ENCODE measurements at regions not wholly inside any gene's neighbourhood (a gene's known extent, or its start where the extent isn't known, plus 50 kb on each side); places are given as distances from the start of the nearest gene placed in this dataset.

DNA sequence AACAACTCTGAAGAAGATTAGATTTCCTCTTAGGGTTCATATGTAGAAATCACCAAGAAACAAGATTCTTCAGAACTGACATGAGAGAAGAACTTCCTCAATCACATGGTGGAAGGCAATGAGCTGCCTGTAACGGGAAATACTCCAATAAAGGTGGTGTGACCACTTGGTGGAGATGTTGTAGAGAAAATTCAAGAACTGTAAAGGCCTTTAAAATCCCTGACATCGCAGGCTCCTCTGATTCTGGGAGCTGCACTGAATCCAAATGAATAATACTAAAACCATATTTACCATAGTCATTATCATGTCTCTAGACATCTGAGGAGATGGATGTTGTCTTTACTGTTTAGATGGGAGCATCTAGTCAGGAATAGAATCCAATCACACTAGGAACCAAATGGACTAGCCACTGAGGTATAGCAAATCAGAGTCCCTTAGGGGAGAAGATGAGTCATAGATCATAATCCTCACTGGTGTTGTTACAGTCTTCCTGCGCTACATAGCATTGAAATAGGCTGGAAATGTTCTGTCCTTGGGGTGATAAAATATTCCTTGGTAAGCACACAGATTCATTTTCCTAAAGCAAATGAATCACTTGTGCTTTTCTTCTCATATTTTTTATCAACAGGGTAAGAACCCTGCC lies 321.6 kb upstream of the TENM4 start:
- Histone ChIP-seq H3K36me3 (no peaks in the 10 kb centered on the region), H3K4me3 (no peak overlapping the region), H3K27ac (no peak overlapping the region), H3K4me1 (no peaks in the 10 kb centered on the region), H3K9me3 (no peaks in the 10 kb centered on the region), H3K27me3 (no peaks in the 10 kb centered on the region)
- DNase-seq, result no peak
- TF ChIP-seq, protein P1, sequence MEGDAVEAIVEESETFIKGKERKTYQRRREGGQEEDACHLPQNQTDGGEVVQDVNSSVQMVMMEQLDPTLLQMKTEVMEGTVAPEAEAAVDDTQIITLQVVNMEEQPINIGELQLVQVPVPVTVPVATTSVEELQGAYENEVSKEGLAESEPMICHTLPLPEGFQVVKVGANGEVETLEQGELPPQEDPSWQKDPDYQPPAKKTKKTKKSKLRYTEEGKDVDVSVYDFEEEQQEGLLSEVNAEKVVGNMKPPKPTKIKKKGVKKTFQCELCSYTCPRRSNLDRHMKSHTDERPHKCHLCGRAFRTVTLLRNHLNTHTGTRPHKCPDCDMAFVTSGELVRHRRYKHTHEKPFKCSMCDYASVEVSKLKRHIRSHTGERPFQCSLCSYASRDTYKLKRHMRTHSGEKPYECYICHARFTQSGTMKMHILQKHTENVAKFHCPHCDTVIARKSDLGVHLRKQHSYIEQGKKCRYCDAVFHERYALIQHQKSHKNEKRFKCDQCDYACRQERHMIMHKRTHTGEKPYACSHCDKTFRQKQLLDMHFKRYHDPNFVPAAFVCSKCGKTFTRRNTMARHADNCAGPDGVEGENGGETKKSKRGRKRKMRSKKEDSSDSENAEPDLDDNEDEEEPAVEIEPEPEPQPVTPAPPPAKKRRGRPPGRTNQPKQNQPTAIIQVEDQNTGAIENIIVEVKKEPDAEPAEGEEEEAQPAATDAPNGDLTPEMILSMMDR (IDR thresholded peaks at IDR 0.05), result no peak
- intact Hi-C loops (cut with DNase I; ENCODE audit: low total_unique reads), result no loop called here

DNA sequence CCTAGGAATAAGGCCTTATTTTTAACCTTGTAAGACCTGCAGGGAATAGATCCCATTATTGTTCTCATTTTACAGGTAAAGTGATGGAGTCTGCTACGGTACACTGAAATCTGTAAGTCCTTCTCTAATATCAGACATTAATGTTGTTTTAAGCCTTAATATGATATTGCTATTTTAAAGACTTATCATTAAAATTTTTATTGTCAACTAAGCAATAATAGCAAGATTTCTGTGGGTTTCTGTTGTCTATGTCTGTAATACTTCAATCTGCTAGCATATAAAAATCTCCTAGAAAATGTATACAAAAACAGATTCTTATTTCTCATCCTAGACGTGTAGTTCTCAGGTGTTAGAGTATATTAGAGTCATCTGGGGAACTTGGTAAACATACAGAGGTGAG lies 317.5 kb upstream of the TENM4 start:
- intact Hi-C loops (cut with DNase I; ENCODE audit: low total_unique reads), result no loop called here
- Histone ChIP-seq H3K27me3 (no peaks in the 10 kb centered on the region), H3K9me3 (no peaks in the 10 kb centered on the region), H3K4me1 (no peaks in the 10 kb centered on the region), H3K36me3 (no peaks in the 10 kb centered on the region), H3K27ac (no peak overlapping the region), H3K4me3 (no peak overlapping the region)
- TF ChIP-seq, protein P1 (IDR thresholded peaks at IDR 0.05), result no peak
- DNase-seq, result no peak

DNA sequence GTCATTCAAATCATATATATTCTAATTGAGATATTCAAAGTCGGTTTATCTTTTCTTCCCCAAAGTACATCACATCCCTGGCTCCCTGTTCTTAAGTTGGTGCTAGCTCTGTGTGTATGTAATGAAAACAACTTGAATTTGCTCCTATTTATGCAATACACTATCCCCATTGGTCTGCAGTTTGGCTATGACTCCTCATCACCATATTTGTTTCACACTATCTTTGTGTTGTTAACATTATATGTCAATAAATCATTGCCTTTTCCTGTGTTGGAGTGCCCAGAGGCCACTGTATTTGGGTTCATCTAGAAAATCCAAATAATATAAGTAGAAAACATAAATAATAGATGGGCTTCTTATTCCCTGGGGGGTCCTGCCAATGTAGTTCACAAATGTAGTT lies 306.6 kb upstream of the TENM4 start:
- no peaks in the 10 kb centered on the region for H3K27me3 ChIP-seq
- no peaks in the 10 kb centered on the region for H3K9me3 ChIP-seq
- H3K36me3 ChIP-seq, result no peaks in the 10 kb centered on the region
- H3K27ac ChIP-seq, result no peak overlapping the region
- intact Hi-C loops (cut with DNase I; ENCODE audit: low total_unique reads), result no loop called here
- H3K4me1 ChIP-seq, result no peaks in the 10 kb centered on the region
- H3K4me3 ChIP-seq, result no peak overlapping the region
- TF ChIP-seq, protein P1 (IDR thresholded peaks at IDR 0.05), result no peak
- DNase-seq, result no peak

DNA sequence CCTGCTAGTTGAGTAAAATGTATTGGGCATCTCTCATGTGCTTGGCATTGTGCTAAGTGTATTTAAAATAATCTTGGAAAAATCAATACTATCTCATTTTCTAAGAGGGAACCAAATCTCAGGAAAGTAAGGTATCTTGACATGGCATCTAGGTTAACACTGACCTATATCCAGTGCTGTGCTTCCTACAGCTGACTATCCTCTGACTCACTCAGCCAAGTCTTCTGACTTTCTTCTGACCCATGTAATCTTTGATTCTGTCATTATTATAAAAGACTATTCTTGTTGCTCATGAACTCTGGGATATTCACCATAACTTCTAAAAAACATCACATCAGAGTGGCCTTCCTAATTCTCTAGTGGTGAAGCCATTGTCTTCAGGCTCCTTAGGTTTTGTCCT lies 304.1 kb upstream of the TENM4 start:
- Histone ChIP-seq H3K27ac (no peak overlapping the region), H3K27me3 (no peaks in the 10 kb centered on the region), H3K4me1 (no peaks in the 10 kb centered on the region), H3K4me3 (no peak overlapping the region), H3K36me3 (no peaks in the 10 kb centered on the region), H3K9me3 (no peaks in the 10 kb centered on the region)
- DNase-seq, result no peak
- intact Hi-C loops (cut with DNase I; ENCODE audit: low total_unique reads), result no loop called here
- TF ChIP-seq, protein P1 (IDR thresholded peaks at IDR 0.05), result no peak

DNA sequence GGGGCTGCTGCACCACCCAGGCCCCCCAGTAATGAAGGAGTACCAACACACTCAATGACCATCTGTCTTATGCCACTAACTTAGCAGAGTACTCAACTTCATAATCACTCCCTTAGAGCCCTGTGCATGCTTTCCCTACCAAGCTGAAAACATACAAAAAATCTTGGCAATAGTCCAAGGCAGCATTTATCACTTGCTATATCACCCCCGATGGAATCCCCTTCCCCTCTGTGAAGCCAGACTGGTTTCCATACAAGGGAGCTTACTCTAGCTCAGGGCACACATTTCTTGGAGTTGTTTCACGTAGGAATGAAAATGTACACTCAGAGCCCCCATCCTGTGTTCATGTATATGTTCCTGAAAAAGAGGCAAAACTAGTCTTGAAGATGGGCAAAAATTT lies 301.3 kb upstream of the TENM4 start:
- Histone ChIP-seq H3K36me3 (no peaks in the 10 kb centered on the region), H3K9me3 (no peaks in the 10 kb centered on the region), H3K27me3 (no peaks in the 10 kb centered on the region), H3K27ac (no peak overlapping the region), H3K4me3 (no peak overlapping the region), H3K4me1 (no peaks in the 10 kb centered on the region)
- TF ChIP-seq, protein P1 (IDR thresholded peaks at IDR 0.05), result no peak
- intact Hi-C loops (cut with DNase I; ENCODE audit: low total_unique reads), result no loop called here
- no peak for DNase-seq

DNA sequence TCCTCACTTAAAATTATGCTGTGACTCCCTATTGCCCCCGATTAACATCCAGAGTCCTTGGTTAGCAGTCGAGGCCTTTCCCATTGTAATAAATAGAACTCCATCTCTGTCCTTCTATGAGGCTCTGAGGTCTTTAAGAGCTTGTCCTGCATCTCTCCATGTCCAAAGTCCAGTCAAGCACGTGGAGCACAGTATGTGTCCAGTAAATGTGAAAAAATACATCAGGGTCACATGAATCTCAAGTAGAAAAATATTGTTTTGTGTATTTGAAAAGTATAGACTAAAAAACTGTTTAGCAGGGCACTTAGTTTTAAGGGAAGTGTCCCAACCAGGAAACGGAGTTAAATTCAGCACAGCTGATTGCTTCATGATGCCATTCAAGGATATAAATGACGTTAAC lies 298.8 kb upstream of the TENM4 start:
- Histone ChIP-seq H3K4me1 (no peaks in the 10 kb centered on the region), H3K27me3 (no peaks in the 10 kb centered on the region), H3K36me3 (no peaks in the 10 kb centered on the region), H3K9me3 (no peaks in the 10 kb centered on the region), H3K27ac (no peak overlapping the region), H3K4me3 (no peak overlapping the region)
- DNase-seq, result no peak
- intact Hi-C loops (cut with DNase I; ENCODE audit: low total_unique reads), result no loop called here
- TF ChIP-seq, protein P1 (IDR thresholded peaks at IDR 0.05), result no peak

Data from tibial artery (tissue), 4 donors.